ENCODE measurements at regions not wholly inside any gene's neighbourhood (a gene's known extent, or its start where the extent isn't known, plus 50 kb on each side); places are given as distances from the start of the nearest gene placed in this dataset.

DNA sequence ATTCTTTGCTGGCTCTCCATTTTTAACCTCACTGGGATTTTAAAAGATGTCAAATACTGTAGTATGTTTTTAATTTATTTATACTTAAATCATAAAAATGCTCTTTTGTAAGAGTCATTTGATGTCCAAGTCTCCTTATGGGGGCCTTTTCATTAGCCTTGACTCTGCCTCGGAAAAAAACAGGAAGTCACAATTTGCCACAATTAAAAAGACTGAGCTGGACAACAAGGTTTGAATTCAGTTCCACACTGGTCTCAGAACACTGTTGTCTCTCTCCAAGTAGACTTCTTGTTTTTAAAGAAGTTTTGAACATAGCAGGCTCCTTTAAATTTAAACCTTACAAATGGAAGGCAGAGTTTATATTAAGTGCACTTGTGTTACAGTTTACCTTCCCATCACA, 444.2 kb downstream of the ACTL7B start:
- Histone ChIP-seq H3K9me3 (ENCODE audit: control insufficient read depth, insufficient read depth, low read depth, low read length) (no peaks in the 10 kb centered on the region), H3K4me3 (ENCODE audit: low read depth, low read length) (no peak overlapping the region), H3K36me3 (ENCODE audit: control insufficient read depth in 2 of 2, insufficient read depth in 1 of 2, low read length in 2 of 2) (no peaks in the 10 kb centered on the region), H3K27ac (ENCODE audit: extremely low read depth, low read depth, low read length) (no peak overlapping the region), H3K4me1 (ENCODE audit: control insufficient read depth, insufficient read depth, low read length) (no peaks in the 10 kb centered on the region; the same call in 1 of the 2 replicates)
- POLR2A ChIA-PET: no interaction called here
- CTCF ChIA-PET: no interaction called here
- no peak for TF ChIP-seq ZEB2 (tag by site-specific recombination; IDR thresholded peaks at IDR 0.05)
- no peak for TF ChIP-seq BCL11A (tag by site-specific recombination; IDR thresholded peaks at IDR 0.05; ENCODE audit: low read depth)
- no peak for TF ChIP-seq ZNF416 (tag by site-specific recombination; IDR thresholded peaks at IDR 0.05)
- TF ChIP-seq, protein P1, sequence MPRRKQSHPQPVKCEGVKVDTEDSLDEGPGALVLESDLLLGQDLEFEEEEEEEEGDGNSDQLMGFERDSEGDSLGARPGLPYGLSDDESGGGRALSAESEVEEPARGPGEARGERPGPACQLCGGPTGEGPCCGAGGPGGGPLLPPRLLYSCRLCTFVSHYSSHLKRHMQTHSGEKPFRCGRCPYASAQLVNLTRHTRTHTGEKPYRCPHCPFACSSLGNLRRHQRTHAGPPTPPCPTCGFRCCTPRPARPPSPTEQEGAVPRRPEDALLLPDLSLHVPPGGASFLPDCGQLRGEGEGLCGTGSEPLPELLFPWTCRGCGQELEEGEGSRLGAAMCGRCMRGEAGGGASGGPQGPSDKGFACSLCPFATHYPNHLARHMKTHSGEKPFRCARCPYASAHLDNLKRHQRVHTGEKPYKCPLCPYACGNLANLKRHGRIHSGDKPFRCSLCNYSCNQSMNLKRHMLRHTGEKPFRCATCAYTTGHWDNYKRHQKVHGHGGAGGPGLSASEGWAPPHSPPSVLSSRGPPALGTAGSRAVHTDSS (tag by site-specific recombination; IDR thresholded peaks at IDR 0.05): no peak
- TF ChIP-seq ZNF670 (tag by site-specific recombination; IDR thresholded peaks at IDR 0.05; ENCODE audit: low read depth): no peak
- TF ChIP-seq ZNF473 (tag by site-specific recombination; IDR thresholded peaks at IDR 0.05): no peak
- TF ChIP-seq TCF7L2 (IDR thresholded peaks at IDR 0.05; ENCODE audit: borderline replicate concordance, low read depth, low read length): no peak
- no peak for TF ChIP-seq ZNF843 (tag by site-specific recombination; IDR thresholded peaks at IDR 0.05)
- no peak for TF ChIP-seq REPIN1 (tag by site-specific recombination; IDR thresholded peaks at IDR 0.05; ENCODE audit: low read depth)
- TF ChIP-seq MEIS1 (CRISPR knock-in tag; IDR thresholded peaks at IDR 0.05; ENCODE audit: borderline replicate concordance): no peak
- TF ChIP-seq ZNF248 (tag by site-specific recombination; IDR thresholded peaks at IDR 0.05): no peak
- TF ChIP-seq ZNF629 (tag by site-specific recombination; IDR thresholded peaks at IDR 0.05): no peak
- TF ChIP-seq, protein P2, sequence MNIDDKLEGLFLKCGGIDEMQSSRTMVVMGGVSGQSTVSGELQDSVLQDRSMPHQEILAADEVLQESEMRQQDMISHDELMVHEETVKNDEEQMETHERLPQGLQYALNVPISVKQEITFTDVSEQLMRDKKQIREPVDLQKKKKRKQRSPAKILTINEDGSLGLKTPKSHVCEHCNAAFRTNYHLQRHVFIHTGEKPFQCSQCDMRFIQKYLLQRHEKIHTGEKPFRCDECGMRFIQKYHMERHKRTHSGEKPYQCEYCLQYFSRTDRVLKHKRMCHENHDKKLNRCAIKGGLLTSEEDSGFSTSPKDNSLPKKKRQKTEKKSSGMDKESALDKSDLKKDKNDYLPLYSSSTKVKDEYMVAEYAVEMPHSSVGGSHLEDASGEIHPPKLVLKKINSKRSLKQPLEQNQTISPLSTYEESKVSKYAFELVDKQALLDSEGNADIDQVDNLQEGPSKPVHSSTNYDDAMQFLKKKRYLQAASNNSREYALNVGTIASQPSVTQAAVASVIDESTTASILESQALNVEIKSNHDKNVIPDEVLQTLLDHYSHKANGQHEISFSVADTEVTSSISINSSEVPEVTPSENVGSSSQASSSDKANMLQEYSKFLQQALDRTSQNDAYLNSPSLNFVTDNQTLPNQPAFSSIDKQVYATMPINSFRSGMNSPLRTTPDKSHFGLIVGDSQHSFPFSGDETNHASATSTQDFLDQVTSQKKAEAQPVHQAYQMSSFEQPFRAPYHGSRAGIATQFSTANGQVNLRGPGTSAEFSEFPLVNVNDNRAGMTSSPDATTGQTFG (tag by site-specific recombination; IDR thresholded peaks at IDR 0.05; ENCODE audit: borderline replicate concordance): no peak
- TF ChIP-seq, protein P3, sequence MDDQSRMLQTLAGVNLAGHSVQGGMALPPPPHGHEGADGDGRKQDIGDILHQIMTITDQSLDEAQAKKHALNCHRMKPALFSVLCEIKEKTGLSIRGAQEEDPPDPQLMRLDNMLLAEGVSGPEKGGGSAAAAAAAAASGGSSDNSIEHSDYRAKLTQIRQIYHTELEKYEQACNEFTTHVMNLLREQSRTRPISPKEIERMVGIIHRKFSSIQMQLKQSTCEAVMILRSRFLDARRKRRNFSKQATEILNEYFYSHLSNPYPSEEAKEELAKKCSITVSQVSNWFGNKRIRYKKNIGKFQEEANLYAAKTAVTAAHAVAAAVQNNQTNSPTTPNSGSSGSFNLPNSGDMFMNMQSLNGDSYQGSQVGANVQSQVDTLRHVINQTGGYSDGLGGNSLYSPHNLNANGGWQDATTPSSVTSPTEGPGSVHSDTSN (CRISPR knock-in tag; IDR thresholded peaks at IDR 0.05): no peak
- TF ChIP-seq ZNF791 (tag by site-specific recombination; IDR thresholded peaks at IDR 0.05): no peak
- TF ChIP-seq ZNF19 (tag by site-specific recombination; IDR thresholded peaks at IDR 0.05; ENCODE audit: low read depth): no peak
- no peak for TF ChIP-seq ZNF707 (tag by site-specific recombination; IDR thresholded peaks at IDR 0.05)
- TF ChIP-seq ZNF223 (tag by site-specific recombination; IDR thresholded peaks at IDR 0.05): no peak
- TF ChIP-seq ZNF626 (tag by site-specific recombination; IDR thresholded peaks at IDR 0.05): no peak
- TF ChIP-seq, protein P4, sequence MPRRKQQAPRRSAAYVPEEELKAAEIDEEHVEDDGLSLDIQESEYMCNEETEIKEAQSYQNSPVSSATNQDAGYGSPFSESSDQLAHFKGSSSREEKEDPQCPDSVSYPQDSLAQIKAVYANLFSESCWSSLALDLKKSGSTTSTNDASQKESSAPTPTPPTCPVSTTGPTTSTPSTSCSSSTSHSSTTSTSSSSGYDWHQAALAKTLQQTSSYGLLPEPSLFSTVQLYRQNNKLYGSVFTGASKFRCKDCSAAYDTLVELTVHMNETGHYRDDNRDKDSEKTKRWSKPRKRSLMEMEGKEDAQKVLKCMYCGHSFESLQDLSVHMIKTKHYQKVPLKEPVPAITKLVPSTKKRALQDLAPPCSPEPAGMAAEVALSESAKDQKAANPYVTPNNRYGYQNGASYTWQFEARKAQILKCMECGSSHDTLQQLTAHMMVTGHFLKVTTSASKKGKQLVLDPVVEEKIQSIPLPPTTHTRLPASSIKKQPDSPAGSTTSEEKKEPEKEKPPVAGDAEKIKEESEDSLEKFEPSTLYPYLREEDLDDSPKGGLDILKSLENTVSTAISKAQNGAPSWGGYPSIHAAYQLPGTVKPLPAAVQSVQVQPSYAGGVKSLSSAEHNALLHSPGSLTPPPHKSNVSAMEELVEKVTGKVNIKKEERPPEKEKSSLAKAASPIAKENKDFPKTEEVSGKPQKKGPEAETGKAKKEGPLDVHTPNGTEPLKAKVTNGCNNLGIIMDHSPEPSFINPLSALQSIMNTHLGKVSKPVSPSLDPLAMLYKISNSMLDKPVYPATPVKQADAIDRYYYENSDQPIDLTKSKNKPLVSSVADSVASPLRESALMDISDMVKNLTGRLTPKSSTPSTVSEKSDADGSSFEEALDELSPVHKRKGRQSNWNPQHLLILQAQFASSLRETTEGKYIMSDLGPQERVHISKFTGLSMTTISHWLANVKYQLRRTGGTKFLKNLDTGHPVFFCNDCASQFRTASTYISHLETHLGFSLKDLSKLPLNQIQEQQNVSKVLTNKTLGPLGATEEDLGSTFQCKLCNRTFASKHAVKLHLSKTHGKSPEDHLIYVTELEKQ (tag by site-specific recombination; IDR thresholded peaks at IDR 0.05; ENCODE audit: borderline replicate concordance): no peak
